ENCODE measurements at regions not wholly inside any gene's neighbourhood (a gene's known extent, or its start where the extent isn't known, plus 50 kb on each side); places are given as distances from the start of the nearest gene placed in this dataset.

DNA sequence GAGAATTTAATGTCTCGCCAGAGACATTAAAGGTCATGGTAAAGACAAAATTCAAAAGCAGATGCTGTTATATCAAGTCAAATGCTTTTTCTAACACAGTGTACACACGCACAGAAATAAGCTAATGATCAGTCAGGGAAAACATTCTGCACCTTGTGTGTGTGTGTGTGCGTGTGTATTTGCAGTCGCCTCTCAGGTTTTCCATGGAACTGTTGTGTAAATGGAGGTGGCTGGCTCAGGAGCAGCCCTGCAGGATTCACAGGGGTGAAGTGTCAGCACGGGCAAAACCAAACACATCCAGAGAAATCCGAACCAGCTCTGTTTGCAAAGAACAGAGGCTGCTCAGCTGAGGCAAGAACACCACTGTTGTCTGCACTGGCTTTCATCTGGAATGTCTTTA is 76.2 kb upstream of the YWHAQ start:
- TF ChIP-seq, protein P1, sequence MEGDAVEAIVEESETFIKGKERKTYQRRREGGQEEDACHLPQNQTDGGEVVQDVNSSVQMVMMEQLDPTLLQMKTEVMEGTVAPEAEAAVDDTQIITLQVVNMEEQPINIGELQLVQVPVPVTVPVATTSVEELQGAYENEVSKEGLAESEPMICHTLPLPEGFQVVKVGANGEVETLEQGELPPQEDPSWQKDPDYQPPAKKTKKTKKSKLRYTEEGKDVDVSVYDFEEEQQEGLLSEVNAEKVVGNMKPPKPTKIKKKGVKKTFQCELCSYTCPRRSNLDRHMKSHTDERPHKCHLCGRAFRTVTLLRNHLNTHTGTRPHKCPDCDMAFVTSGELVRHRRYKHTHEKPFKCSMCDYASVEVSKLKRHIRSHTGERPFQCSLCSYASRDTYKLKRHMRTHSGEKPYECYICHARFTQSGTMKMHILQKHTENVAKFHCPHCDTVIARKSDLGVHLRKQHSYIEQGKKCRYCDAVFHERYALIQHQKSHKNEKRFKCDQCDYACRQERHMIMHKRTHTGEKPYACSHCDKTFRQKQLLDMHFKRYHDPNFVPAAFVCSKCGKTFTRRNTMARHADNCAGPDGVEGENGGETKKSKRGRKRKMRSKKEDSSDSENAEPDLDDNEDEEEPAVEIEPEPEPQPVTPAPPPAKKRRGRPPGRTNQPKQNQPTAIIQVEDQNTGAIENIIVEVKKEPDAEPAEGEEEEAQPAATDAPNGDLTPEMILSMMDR (IDR thresholded peaks at IDR 0.05; ENCODE audit: borderline replicate concordance, extremely low read depth, low read length, poor library complexity, severe bottlenecking): no peak
- TF ChIP-seq EZH2 (IDR thresholded peaks at IDR 0.05; ENCODE audit: borderline replicate concordance, low read depth, low read length, severe bottlenecking): no peak
